Tibial nerve (tissue), 4 donors: ENCODE measurements at regions not wholly inside any gene's neighbourhood (a gene's known extent, or its start where the extent isn't known, plus 50 kb on each side); places are given as distances from the start of the nearest gene placed in this dataset.

ENCODE experiments used
- CTCF ChIP-seq, 5 experiments: fragments of 200-600 bp in 3 of 5; fragments of 450-650 bp in 2 of 5; sonication (generic) in 3 of 5; IDR thresholded peaks; one replicate each; pipeline ENCODE4 v1.5.1; 2016 to 2019; ENCODE audit warnings: antibody characterized with exemption in 5 of 5, mild to moderate bottlenecking in 3 of 5, moderate library complexity in 2 of 5
- EP300 ChIP-seq, 2 donors: sonication (generic); formaldehyde crosslinking; IDR thresholded peaks; one replicate each; pipeline ENCODE4 v1.6.1; 2017; ENCODE audit warnings: antibody characterized with exemption in 2 of 2, mild to moderate bottlenecking in 1 of 2
- POLR2A ChIP-seq, 2 donors: fragments of 450-650 bp; IDR thresholded peaks; one replicate each; pipeline ENCODE4 v1.6.1; 2017; ENCODE audit warnings: antibody characterized with exemption in 2 of 2, mild to moderate bottlenecking in 2 of 2, moderate library complexity in 2 of 2

GRCh38 chr2:59884166-59884565, 669.3 kb downstream of the BCL11A start:
- TF ChIP-seq CTCF (IDR thresholded peaks at IDR 0.05) (no peak), POLR2A (IDR thresholded peaks at IDR 0.05) (no peak), EP300 (IDR thresholded peaks at IDR 0.05) (no peak)
